ENCODE measurements at regions not wholly inside any gene's neighbourhood (a gene's known extent, or its start where the extent isn't known, plus 50 kb on each side); places are given as distances from the start of the nearest gene placed in this dataset.

DNA sequence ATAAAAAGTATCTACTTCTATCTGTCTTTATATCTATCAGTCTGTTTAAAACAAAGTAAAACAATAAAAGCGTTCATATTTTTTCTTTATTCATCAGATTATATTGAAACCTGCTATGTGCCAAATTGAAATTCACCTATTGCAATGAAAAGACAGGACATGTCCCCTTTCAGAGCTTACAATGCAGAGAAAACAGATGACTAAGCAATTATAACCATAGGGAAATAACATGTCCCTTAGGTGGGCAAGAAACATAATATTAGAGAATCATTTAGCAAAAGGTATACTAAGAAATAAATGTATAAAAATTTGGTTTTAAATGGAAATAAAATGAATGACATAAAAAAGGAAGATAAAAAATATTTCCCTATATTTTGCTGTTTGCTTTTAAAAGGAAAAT lies 1421.3 kb downstream of the FSCB start:
- TF ChIP-seq, protein P1, sequence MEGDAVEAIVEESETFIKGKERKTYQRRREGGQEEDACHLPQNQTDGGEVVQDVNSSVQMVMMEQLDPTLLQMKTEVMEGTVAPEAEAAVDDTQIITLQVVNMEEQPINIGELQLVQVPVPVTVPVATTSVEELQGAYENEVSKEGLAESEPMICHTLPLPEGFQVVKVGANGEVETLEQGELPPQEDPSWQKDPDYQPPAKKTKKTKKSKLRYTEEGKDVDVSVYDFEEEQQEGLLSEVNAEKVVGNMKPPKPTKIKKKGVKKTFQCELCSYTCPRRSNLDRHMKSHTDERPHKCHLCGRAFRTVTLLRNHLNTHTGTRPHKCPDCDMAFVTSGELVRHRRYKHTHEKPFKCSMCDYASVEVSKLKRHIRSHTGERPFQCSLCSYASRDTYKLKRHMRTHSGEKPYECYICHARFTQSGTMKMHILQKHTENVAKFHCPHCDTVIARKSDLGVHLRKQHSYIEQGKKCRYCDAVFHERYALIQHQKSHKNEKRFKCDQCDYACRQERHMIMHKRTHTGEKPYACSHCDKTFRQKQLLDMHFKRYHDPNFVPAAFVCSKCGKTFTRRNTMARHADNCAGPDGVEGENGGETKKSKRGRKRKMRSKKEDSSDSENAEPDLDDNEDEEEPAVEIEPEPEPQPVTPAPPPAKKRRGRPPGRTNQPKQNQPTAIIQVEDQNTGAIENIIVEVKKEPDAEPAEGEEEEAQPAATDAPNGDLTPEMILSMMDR (IDR thresholded peaks at IDR 0.05): no peak
- TF ChIP-seq, protein P2, sequence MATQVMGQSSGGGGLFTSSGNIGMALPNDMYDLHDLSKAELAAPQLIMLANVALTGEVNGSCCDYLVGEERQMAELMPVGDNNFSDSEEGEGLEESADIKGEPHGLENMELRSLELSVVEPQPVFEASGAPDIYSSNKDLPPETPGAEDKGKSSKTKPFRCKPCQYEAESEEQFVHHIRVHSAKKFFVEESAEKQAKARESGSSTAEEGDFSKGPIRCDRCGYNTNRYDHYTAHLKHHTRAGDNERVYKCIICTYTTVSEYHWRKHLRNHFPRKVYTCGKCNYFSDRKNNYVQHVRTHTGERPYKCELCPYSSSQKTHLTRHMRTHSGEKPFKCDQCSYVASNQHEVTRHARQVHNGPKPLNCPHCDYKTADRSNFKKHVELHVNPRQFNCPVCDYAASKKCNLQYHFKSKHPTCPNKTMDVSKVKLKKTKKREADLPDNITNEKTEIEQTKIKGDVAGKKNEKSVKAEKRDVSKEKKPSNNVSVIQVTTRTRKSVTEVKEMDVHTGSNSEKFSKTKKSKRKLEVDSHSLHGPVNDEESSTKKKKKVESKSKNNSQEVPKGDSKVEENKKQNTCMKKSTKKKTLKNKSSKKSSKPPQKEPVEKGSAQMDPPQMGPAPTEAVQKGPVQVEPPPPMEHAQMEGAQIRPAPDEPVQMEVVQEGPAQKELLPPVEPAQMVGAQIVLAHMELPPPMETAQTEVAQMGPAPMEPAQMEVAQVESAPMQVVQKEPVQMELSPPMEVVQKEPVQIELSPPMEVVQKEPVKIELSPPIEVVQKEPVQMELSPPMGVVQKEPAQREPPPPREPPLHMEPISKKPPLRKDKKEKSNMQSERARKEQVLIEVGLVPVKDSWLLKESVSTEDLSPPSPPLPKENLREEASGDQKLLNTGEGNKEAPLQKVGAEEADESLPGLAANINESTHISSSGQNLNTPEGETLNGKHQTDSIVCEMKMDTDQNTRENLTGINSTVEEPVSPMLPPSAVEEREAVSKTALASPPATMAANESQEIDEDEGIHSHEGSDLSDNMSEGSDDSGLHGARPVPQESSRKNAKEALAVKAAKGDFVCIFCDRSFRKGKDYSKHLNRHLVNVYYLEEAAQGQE (IDR thresholded peaks at IDR 0.05; ENCODE audit: insufficient read depth in 1 of 2, low read depth in 2 of 2, low read length in 1 of 2): no peak
- TF ChIP-seq SIN3A (IDR thresholded peaks at IDR 0.05; ENCODE audit: borderline replicate concordance, insufficient read depth, low read depth, low read length): no peak

Measured in Panc1 (cell line).